ENCODE measurements at regions not wholly inside any gene's neighbourhood (a gene's known extent, or its start where the extent isn't known, plus 50 kb on each side); places are given as distances from the start of the nearest gene placed in this dataset.

DNA sequence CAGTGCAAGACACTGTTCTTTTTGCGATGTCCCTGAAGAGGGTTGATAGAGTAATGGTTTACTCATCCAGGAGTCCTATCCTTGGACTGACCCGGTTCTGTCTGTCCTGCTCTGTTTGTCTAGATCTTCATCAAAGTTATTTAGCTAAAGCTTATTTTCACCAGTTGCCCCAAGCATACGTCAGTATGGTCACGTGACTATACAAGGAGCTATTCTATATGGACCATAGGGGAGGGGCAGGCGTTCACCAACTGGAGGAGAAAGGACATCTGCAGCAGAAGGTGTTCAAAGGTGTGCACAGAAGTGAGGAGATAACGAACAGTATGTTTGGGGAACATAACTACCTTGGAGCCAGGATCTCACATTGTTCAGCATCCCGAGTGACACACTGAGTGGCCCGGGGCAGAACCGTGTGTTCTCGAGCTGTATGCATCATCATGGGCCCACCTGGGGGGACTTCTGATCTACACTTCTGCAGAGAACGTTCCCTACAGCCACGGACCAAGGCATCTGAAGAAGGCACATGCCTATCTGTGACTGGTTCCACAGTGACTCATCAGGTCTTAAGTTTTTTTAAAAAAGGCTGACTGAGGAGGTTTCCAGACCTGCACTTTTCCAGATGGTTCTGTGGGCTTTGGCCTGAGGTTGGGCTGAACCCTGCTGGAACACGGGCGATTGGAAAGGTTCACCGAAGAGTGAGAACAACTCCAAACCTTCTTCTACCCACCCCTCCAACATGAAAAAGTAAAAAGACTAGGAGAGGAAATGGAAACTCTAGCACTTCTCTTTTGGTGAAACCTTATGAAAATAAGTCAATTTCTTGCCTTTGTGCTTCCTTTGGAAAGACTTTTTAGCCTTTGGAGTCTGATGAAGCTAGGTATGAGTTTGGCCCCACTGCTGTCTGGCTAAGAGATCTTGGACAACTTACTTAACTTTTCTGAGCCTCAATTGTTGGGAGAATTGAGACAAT is 68.6 kb upstream of the YWHAQ start:
- intact Hi-C loops (cut with micrococcal nuclease), result loop anchor here (10.0 kb wide), 1 partner anchor 225 kb away; the partner anchor contains the start of gene IAH1
- Mint-ChIP-seq H3K4me3 (no peak overlapping the region), H3K27me3 (ENCODE audit: low read depth) (no peaks in the 10 kb centered on the region), H3K4me1 (ENCODE audit: low read depth) (peaks cover 28% of the 10 kb centered on the region), H3K36me3 (ENCODE audit: low read depth) (no peaks in the 10 kb centered on the region), H3K27ac (no peak overlapping the region), H3K9me3 (no peaks in the 10 kb centered on the region)
- CTCF ChIA-PET, result interaction anchor here (0.5 to 0.7 kb wide), 4 partner anchors 11 to 873 kb away, joined by 3 read pairs; no protein-coding TSS in a partner anchor
- DNase-seq, result no peak

GRCh38 chr2:9700109-9700495 is 69.3 kb upstream of the YWHAQ start:
- H3K4me1 Mint-ChIP-seq (ENCODE audit: low read depth), result peaks cover 28% of the 10 kb centered on the region
- CTCF ChIA-PET, result no interaction called here
- no peaks in the 10 kb centered on the region for H3K27me3 Mint-ChIP-seq (ENCODE audit: low read depth)
- H3K27ac Mint-ChIP-seq, result no peak overlapping the region
- no peak for DNase-seq
- H3K9me3 Mint-ChIP-seq, result no peaks in the 10 kb centered on the region
- no peaks in the 10 kb centered on the region for H3K36me3 Mint-ChIP-seq (ENCODE audit: low read depth)
- intact Hi-C loops (cut with micrococcal nuclease), result loop anchor here (10.0 kb wide), 1 partner anchor 225 kb away; the partner anchor contains the start of gene IAH1
- H3K4me3 Mint-ChIP-seq, result no peak overlapping the region

DNA sequence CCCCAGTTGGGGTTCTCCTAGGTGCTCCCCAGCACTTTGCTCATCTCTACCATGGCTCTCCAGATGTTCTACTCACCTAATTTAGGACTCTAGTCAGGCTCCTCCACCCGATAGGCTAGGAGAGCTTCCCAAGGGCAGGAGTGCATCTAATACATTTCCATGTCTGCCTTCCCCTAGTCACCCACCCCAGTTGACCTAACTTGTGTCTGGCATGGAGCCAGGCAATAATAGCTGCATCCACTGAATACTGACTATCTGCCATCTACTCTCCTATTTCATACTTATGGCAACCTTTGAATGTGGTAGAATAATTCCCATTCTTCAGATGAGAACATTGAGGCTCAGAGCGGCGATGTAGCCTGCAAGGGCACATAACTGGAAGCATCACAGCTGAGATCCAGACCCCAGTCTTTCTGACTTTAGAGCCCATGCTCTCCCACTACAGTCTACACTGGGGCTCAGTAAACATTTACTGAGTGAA is 71.8 kb upstream of the YWHAQ start:
- no peak overlapping the region for H3K27ac Mint-ChIP-seq
- intact Hi-C loops (cut with micrococcal nuclease), result loop anchor here (1.0 to 10.0 kb wide), 6 partner anchors 46 to 228 kb away; partner anchors contain the start of genes IAH1 and YWHAQ
- H3K36me3 Mint-ChIP-seq (ENCODE audit: low read depth), result no peaks in the 10 kb centered on the region
- H3K27me3 Mint-ChIP-seq (ENCODE audit: low read depth), result no peaks in the 10 kb centered on the region
- CTCF ChIA-PET, result interaction anchor here (1.0 kb wide), 1 partner anchor 282 kb away, joined by 3 read pairs; no protein-coding TSS in a partner anchor
- no peak overlapping the region for H3K4me3 Mint-ChIP-seq
- DNase-seq, result no peak
- H3K9me3 Mint-ChIP-seq, result no peaks in the 10 kb centered on the region
- peaks cover 30% of the 10 kb centered on the region for H3K4me1 Mint-ChIP-seq (ENCODE audit: low read depth)

DNA sequence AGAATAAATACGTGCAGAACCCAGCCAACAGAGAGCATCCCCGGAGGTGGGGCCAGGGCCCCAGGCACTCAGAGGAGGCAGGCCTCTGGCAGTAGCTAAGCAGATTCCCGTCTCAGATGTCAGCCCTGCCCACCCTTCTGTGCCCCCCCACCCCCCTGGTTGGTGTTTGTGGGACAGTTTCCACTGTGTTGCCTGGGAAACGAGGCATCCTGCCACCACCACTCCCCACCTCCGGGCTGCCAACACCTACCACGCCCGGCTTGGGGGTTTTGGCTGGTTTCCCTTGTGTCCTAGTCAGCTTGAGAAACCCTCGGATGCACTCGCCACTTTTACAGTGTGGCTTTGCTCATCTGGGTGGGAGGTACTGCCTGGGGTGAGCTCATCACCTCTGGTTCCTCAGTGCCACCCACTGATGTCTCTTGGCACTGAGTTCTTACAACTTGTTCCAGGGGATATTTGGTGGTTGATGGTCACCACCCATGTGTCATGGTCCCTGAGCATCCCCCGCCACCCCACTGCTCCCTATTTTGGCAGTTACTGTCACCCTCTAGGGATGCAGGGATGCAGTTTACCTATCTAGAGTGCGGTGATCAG is 72.4 kb upstream of the YWHAQ start:
- intact Hi-C loops (cut with micrococcal nuclease), result loop anchor here (1.0 to 10.0 kb wide), 6 partner anchors 46 to 228 kb away; partner anchors contain the start of genes IAH1 and YWHAQ
- peaks cover 25% of the 10 kb centered on the region for H3K4me1 Mint-ChIP-seq (ENCODE audit: low read depth)
- H3K4me3 Mint-ChIP-seq, result no peak overlapping the region
- H3K9me3 Mint-ChIP-seq, result no peaks in the 10 kb centered on the region
- DNase-seq, result peak; percentile 87
- H3K27me3 Mint-ChIP-seq (ENCODE audit: low read depth), result no peaks in the 10 kb centered on the region
- no peaks in the 10 kb centered on the region for H3K36me3 Mint-ChIP-seq (ENCODE audit: low read depth)
- no peak overlapping the region for H3K27ac Mint-ChIP-seq
- CTCF ChIA-PET, result interaction anchor here (1.0 kb wide), 1 partner anchor 281 kb away, joined by 3 read pairs; no protein-coding TSS in a partner anchor

DNA sequence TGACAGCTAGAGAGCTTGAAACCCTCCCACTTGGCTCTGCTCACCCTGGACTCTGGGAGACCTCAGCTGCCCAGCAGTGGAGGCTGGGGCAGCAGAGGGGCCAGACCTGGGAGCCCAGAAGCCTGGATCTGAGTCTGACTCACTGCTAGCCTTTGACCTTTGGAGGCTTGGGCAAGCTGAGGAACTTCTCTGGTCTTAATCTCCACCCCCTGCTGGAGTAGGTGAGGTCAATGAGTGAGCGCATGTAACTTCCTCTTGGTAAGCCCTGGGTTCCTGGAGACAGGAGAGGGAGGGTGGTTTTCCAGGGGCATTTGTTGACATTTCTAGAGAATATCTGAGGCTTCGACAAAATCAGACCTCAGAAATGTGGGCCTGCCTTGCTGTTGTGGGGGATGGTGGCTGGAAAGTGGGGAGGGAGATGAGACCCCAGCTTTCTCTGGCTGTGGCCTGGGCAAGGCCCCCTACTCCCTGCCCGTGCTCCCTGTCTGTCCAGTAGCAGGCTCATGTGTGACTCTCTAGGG is 73.0 kb upstream of the YWHAQ start:
- Mint-ChIP-seq H3K4me1 (ENCODE audit: low read depth) (peaks cover 23% of the 10 kb centered on the region), H3K4me3 (no peak overlapping the region), H3K36me3 (ENCODE audit: low read depth) (no peaks in the 10 kb centered on the region), H3K27ac (no peak overlapping the region), H3K9me3 (no peaks in the 10 kb centered on the region), H3K27me3 (ENCODE audit: low read depth) (no peaks in the 10 kb centered on the region)
- CTCF ChIA-PET, result interaction anchor here (0.6 to 1.0 kb wide), 2 partner anchors 127 to 281 kb away, joined by 3 read pairs; no protein-coding TSS in a partner anchor
- intact Hi-C loops (cut with micrococcal nuclease), result loop anchor here (1.0 to 10.0 kb wide), 6 partner anchors 47 to 229 kb away; partner anchors contain the start of genes IAH1 and YWHAQ
- no peak for DNase-seq

DNA sequence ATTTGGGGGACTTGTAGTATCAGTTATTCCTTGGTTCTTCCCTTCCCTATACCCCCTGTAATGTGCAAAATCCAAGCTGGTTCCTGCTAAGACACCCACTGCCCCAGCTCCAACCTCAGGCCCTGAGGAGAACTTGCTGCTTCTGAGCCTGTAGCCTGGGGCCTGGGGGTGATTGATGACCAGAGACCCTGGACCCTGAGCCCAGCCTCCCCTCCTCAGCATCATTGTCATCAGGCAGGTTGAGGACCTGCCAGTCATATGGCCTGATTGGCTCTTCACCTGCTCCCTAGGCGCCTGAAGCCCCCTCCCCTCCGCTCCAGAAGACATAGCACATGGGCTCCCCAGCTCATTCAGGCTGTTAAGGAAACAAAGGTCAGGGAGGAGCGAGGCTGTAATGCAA is 73.8 kb upstream of the YWHAQ start:
- intact Hi-C loops (cut with micrococcal nuclease), result loop anchor here (10.0 kb wide), 1 partner anchor 230 kb away; the partner anchor contains the start of gene IAH1
- no peak overlapping the region for H3K4me3 Mint-ChIP-seq
- H3K9me3 Mint-ChIP-seq, result no peaks in the 10 kb centered on the region
- no peak for DNase-seq
- CTCF ChIA-PET, result interaction anchor here (0.6 kb wide), 2 partner anchors 39 to 128 kb away, joined by 3 read pairs; no protein-coding TSS in a partner anchor
- no peaks in the 10 kb centered on the region for H3K27me3 Mint-ChIP-seq (ENCODE audit: low read depth)
- H3K27ac Mint-ChIP-seq, result peak overlapping the region; percentile 4
- H3K4me1 Mint-ChIP-seq (ENCODE audit: low read depth), result peaks cover 25% of the 10 kb centered on the region
- H3K36me3 Mint-ChIP-seq (ENCODE audit: low read depth), result no peaks in the 10 kb centered on the region

DNA sequence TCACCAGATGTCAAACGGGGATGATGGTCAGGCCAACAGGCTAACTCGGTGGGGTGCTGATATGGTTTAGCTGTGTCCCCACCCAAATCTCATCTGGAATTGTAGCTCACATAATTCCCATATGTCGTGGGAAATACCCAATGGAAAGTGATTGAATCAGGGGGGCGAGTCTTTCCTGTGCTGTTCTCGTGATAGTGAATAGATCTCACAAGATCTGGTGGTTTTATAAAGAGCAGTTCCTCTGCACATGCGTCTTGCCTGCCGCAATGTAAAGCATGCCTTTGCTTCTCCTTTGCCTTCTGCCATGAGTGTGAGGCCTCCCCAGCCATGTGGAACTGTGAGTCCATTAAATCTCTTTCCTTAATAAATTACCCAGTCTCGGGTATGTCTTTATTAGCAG is 74.4 kb upstream of the YWHAQ start:
- Mint-ChIP-seq H3K9me3 (no peaks in the 10 kb centered on the region), H3K36me3 (ENCODE audit: low read depth) (no peaks in the 10 kb centered on the region), H3K27me3 (ENCODE audit: low read depth) (no peaks in the 10 kb centered on the region), H3K27ac (no peak overlapping the region), H3K4me3 (no peak overlapping the region), H3K4me1 (ENCODE audit: low read depth) (peaks cover 27% of the 10 kb centered on the region)
- intact Hi-C loops (cut with micrococcal nuclease), result loop anchor here (10.0 kb wide), 1 partner anchor 230 kb away; the partner anchor contains the start of gene IAH1
- no peak for DNase-seq
- CTCF ChIA-PET, result no interaction called here

- H3K27me3 Mint-ChIP-seq (ENCODE audit: low read depth), result no peaks in the 10 kb centered on the region
- H3K27ac Mint-ChIP-seq, result no peak overlapping the region
- peaks cover 41% of the 10 kb centered on the region for H3K4me1 Mint-ChIP-seq (ENCODE audit: low read depth)
- intact Hi-C loops (cut with micrococcal nuclease), result loop anchor here (10.0 kb wide), 1 partner anchor 232 kb away; the partner anchor contains the start of gene IAH1
- H3K9me3 Mint-ChIP-seq, result no peaks in the 10 kb centered on the region
- CTCF ChIA-PET, result no interaction called here
- no peak overlapping the region for H3K4me3 Mint-ChIP-seq
- DNase-seq, result no peak
- no peaks in the 10 kb centered on the region for H3K36me3 Mint-ChIP-seq (ENCODE audit: low read depth)
These were observed 76.2 kb upstream of the YWHAQ start for GRCh38 chr2:9707008-9707407.

DNA sequence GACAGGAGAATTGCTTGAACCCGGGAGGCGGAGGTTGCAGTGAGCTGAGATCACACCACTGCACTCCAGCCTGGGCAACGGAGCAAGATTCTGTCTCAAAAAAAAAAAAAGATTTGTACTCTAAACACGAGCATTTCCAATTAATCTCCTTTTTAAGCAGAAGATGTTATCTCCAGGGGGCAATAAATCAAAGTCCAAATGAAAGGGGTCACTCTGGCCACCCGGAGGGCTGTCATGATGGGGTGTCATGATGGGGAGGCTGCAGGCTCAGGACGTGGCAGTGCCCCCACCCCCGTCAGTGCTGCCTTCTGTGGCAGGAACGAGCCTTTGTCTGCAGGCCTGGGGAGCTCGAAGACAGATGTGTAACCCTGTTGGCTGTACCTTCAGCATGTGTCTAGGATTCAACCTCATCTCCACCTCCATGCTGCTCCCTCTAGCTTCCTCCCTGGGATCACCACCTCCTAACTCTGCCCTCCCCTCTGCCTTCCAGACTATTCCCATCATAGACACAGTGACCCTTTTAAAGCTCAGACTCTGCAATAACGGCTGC is 76.9 kb upstream of the YWHAQ start:
- Mint-ChIP-seq H3K36me3 (ENCODE audit: low read depth) (no peaks in the 10 kb centered on the region), H3K4me1 (ENCODE audit: low read depth) (peaks cover 44% of the 10 kb centered on the region), H3K4me3 (no peak overlapping the region), H3K27ac (no peak overlapping the region), H3K27me3 (ENCODE audit: low read depth) (no peaks in the 10 kb centered on the region), H3K9me3 (no peaks in the 10 kb centered on the region)
- CTCF ChIA-PET, result no interaction called here
- intact Hi-C loops (cut with micrococcal nuclease), result loop anchor here (10.0 kb wide), 1 partner anchor 233 kb away; the partner anchor contains the start of gene IAH1
- no peak for DNase-seq

- intact Hi-C loops (cut with micrococcal nuclease), result loop anchor here (1.0 to 10.0 kb wide), 2 partner anchors 29 to 234 kb away; partner anchors contain the start of gene IAH1
- peak; percentile 37 for DNase-seq
- peak overlapping the region; percentile 56 for H3K27ac Mint-ChIP-seq
- no peaks in the 10 kb centered on the region for H3K27me3 Mint-ChIP-seq (ENCODE audit: low read depth)
- H3K4me3 Mint-ChIP-seq, result no peak overlapping the region
- no peaks in the 10 kb centered on the region for H3K9me3 Mint-ChIP-seq
- H3K36me3 Mint-ChIP-seq (ENCODE audit: low read depth), result no peaks in the 10 kb centered on the region
- H3K4me1 Mint-ChIP-seq (ENCODE audit: low read depth), result peaks cover 35% of the 10 kb centered on the region
- CTCF ChIA-PET, result no interaction called here
These were observed 78.1 kb upstream of the YWHAQ start for GRCh38 chr2:9708683-9709538.

All from activated naive CD4-positive, alpha-beta T cell treated with anti-CD3 and anti-CD28 coated beads for 36 hours (primary cell).